WI38 (cell line): ENCODE measurements at regions not wholly inside any gene's neighbourhood (a gene's known extent, or its start where the extent isn't known, plus 50 kb on each side); places are given as distances from the start of the nearest gene placed in this dataset.

Experiments
- H3K4me3 ChIP-seq: 2 replicates; pipeline ENCODE4 v1.5.1; 2011; ENCODE audit warnings: low read depth, mild to moderate bottlenecking, control low read depth, low read length
- CTCF ChIP-seq: IDR thresholded peaks from 2 replicates; pipeline ENCODE4 v1.5.1; 2012; ENCODE audit warnings: low read depth, mild to moderate bottlenecking, control low read depth, low read length

GRCh38 chr6:19632230-19632629, 204.9 kb upstream of the ID4 start:
- H3K4me3 ChIP-seq, result no peak overlapping the region
- no peak for TF ChIP-seq CTCF

GRCh38 chr6:19632786-19633185, 204.4 kb upstream of the ID4 start:
- no peak overlapping the region for H3K4me3 ChIP-seq
- no peak for TF ChIP-seq CTCF

- H3K4me3 ChIP-seq, result no peak overlapping the region
- TF ChIP-seq CTCF, result no peak
Observed at GRCh38 chr6:19635728-19636127, 201.4 kb upstream of the ID4 start.

- no peak for TF ChIP-seq CTCF
- H3K4me3 ChIP-seq, result no peak overlapping the region
Observed at GRCh38 chr6:19637010-19637409, 200.2 kb upstream of the ID4 start.

GRCh38 chr6:19638931-19639330, 198.2 kb upstream of the ID4 start:
- H3K4me3 ChIP-seq, result no peak overlapping the region
- TF ChIP-seq CTCF, result no peak

GRCh38 chr6:19643287-19643686, 193.9 kb upstream of the ID4 start:
- H3K4me3 ChIP-seq, result no peak overlapping the region
- TF ChIP-seq CTCF, result no peak

DNA sequence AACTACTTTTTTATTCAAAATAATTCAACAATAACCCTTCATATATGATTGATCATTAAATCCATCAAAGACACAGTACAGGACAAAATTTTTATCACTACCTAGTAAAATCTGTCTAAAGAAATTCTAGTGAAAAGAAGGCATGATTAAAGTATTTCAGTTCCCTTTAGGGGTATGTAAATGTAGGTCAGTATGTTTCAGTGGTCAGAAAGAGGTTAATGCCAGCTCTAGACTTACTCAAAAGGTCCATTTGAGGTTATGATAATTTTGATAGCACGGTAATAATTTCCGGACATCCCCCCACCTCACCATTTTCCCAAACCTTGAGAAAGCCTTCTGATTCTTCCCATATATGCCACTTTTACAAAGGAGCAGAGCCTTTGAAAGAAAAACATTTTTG, 193.5 kb upstream of the ID4 start:
- H3K4me3 ChIP-seq, result no peak overlapping the region
- TF ChIP-seq CTCF, result no peak
